HFF-Myc (cell line): ENCODE measurements at regions not wholly inside any gene's neighbourhood (a gene's known extent, or its start where the extent isn't known, plus 50 kb on each side); places are given as distances from the start of the nearest gene placed in this dataset.

Experiments used
- DNase-seq: peaks from one replicate; pipeline ENCODE4 v3.0.0-alpha.2; 2011; ENCODE audit warnings: low read depth; ENCODE audit errors: extremely low read depth
- H3K4me3 ChIP-seq: replicated peaks from 2 replicates; pipeline ENCODE4 v1.5.1; 2011; ENCODE audit warnings: low read depth, mild to moderate bottlenecking, control low read depth, low read length
- TF ChIP-seq, protein P1 (sequence below): IDR thresholded peaks from 2 replicates; pipeline ENCODE4 v1.5.1; 2012; ENCODE audit warnings: mild to moderate bottlenecking, low read depth, low read length, control low read depth; ENCODE audit errors: missing control alignments

DNA sequence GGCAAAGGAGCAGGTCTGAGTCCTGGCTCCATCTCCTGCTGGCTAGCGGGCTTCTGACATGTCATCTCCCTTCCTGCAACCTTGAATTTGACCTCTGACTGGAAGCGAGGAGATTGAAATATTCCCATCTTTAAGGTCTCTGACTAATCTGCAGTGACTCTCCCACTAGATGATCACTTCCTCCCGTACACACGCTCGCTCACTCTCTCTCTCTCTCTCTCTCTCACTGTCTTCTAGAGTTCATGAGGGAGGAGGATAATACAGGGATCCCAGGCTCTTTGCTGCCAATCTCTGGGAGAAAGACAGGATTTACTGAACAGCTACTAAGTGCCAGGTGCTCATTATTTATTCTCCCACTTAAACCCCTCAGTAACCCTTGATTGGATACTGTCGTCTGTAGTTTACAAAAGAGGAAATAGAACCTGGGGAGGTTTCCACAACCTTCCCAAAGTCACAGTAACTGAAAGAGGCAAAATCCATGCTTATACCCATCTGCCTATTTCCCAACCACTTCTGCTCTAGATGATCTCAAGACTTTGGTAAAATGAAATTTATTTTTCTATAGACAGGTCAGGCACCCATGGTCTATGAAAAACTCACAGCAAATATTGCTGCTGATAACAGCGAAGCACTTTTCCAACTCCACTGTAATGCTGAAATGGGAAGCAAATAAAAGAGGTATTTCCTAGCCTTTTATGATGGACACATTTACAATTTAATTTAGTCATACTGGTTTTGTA is 193.5 kb upstream of the C1QTNF7 start:
- DNase-seq: peak; percentile 43
- TF ChIP-seq, protein P1, sequence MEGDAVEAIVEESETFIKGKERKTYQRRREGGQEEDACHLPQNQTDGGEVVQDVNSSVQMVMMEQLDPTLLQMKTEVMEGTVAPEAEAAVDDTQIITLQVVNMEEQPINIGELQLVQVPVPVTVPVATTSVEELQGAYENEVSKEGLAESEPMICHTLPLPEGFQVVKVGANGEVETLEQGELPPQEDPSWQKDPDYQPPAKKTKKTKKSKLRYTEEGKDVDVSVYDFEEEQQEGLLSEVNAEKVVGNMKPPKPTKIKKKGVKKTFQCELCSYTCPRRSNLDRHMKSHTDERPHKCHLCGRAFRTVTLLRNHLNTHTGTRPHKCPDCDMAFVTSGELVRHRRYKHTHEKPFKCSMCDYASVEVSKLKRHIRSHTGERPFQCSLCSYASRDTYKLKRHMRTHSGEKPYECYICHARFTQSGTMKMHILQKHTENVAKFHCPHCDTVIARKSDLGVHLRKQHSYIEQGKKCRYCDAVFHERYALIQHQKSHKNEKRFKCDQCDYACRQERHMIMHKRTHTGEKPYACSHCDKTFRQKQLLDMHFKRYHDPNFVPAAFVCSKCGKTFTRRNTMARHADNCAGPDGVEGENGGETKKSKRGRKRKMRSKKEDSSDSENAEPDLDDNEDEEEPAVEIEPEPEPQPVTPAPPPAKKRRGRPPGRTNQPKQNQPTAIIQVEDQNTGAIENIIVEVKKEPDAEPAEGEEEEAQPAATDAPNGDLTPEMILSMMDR: no peak
- no peak overlapping the region for H3K4me3 ChIP-seq

DNA sequence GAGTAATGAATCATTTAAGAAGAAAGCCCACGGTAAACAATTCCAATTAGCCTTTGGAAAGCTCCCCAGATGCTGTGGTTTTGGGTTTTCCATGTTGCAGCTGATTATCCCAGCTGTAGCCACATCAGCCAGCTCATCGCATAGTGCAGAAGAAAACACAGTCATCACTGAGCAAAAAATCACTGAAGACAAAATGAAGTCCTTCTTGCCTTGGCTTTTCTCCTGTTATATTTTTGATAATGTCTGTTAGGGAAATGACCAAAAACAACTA is 193.0 kb upstream of the C1QTNF7 start:
- TF ChIP-seq, protein P1: no peak
- H3K4me3 ChIP-seq: no peak overlapping the region
- peak; percentile 96 for DNase-seq

DNA sequence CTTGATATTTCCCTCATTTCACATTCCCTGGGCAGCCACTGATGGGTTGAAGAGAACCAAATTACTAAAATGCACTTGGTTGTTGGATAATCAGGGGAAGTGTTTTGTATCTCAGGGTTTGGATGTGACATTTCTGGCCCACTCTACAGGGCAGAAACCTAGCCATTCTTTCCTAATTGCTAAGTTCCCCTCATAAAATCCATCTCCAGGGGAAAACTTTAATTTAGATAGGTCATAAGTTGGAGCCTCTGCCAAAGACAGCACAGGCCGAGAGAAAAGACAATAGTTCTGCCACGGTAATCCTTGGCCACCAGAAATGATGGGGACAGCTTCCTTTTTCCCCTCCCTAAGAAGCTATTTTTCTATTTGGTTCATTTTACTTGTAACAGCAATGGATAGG is 192.7 kb upstream of the C1QTNF7 start:
- DNase-seq: no peak
- TF ChIP-seq, protein P1: no peak
- H3K4me3 ChIP-seq: no peak overlapping the region

DNA sequence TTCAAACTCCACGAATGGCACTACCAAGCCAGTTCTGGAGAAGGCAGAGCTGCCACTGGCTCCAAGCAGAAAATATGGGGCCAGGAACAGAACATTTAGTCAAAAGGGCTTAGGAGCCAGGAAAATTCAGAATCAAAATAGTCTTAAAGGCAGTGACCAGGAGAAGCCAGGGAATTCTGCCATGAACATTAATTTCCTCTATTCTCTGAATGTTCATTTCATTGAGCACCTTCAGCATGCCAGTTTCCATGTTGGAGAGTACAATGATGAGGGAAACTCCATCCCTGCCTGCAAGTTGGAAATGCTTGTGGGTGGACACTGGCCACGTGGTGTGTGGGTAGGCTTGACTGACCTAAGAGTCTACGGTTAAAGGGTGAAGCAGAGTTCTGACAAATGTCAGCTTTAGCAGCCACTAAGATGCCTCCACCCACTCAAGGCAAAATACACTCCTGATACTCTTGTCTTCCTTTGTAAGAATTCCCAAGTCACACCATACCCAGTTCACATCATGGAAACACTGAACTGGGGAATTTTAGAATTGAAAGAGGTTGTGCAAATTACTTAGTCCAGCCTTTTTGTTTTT is 190.1 kb upstream of the C1QTNF7 start:
- TF ChIP-seq, protein P1: no peak
- DNase-seq: no peak

DNA sequence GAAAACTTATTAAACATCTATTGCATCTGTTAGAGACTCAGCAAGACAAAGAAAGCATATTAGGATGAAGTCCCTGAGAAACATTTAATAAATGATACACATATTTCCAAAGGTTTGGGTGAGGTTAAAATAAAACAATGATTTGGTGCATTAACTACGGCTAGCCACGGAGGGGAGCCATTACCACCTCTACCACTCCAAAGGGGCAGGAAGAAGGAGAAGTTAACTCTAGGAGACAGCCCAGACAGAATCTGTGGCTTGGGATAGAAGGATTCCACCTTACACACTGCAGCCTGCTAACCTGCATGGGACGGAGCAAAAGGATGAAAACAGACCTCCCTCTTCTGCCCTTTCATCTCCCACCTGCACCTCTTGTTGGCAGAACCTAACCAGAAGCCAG is 189.1 kb upstream of the C1QTNF7 start:
- H3K4me3 ChIP-seq: no peak overlapping the region
- no peak for DNase-seq
- TF ChIP-seq, protein P1: peak; percentile 59

More for the DNA sequence above, 190.1 kb upstream of the C1QTNF7 start:
- no peak overlapping the region for H3K4me3 ChIP-seq

DNA sequence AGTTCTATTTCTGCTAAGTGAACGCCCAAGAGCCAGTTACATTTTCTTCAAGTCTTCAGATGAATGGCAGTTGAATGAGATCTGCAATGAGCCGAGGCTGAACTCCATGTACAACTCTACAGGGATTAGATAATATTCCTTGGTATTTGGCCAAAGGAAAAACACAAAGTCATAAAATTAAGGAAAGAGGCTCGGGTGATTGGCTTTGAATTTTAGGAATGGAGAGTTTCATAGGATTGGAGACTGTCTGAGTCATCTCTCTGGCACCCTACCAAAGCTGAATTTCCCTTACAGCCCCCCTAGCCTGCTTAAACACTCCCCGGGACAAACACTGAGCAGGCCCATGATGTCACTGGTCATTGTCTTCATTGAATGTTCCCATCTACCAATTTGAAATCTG is 188.0 kb upstream of the C1QTNF7 start:
- H3K4me3 ChIP-seq: no peak overlapping the region
- peak; percentile 46 for DNase-seq
- TF ChIP-seq, protein P1: no peak

DNA sequence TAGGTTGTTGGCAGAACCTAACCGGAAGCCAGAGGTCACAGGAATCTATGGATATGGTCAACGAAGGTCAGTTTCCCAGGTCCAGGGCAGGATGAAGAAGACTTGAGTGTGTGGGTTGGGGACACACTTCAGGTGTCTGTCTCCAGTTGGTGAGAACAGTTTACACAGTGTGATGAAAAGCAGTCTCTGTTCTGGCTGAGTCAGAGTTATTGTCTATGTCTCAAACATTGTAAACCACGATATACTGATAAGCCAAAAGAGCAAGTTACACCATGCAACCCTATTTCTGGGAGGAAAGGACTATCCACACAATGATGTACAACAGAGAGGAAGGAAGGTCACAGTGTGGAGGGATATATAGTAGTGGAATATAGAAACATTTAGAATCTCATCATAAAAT is 187.1 kb upstream of the C1QTNF7 start:
- DNase-seq: no peak
- H3K4me3 ChIP-seq: no peak overlapping the region
- TF ChIP-seq, protein P1: no peak
